Lower leg skin (tissue), 3 donors: ENCODE measurements at regions not wholly inside any gene's neighbourhood (a gene's known extent, or its start where the extent isn't known, plus 50 kb on each side); places are given as distances from the start of the nearest gene placed in this dataset.

Experiments
- CTCF ChIP-seq, 3 donors: fragments of 450-650 bp; IDR thresholded peaks; one replicate each; pipeline ENCODE4 v1.5.1; 2016; ENCODE audit warnings: antibody characterized with exemption in 3 of 3, mild to moderate bottlenecking in 3 of 3, moderate library complexity in 2 of 3
- POLR2A ChIP-seq, 2 donors: fragments of 450-650 bp; IDR thresholded peaks; one replicate each; pipeline ENCODE4 v1.6.1; 2016 to 2017; ENCODE audit warnings: antibody characterized with exemption in 2 of 2, mild to moderate bottlenecking in 1 of 2, moderate library complexity in 1 of 2

GRCh38 chr10:21329995-21330627 lies 195.4 kb downstream of the SKIDA1 start:
- TF ChIP-seq POLR2A (IDR thresholded peaks at IDR 0.05) (no peak), CTCF (IDR thresholded peaks at IDR 0.05) (no peak)
